ENCODE measurements at regions not wholly inside any gene's neighbourhood (a gene's known extent, or its start where the extent isn't known, plus 50 kb on each side); places are given as distances from the start of the nearest gene placed in this dataset.

GRCh38 chr6:121858986-121859385, 423.5 kb downstream of the GJA1 start:
- TF ChIP-seq CTCF (IDR thresholded peaks at IDR 0.05 in 4 of 5, conservative IDR thresholded peaks at IDR 0.05 in 1 of 5), result no peak
- no peak for TF ChIP-seq POLR2A (IDR thresholded peaks at IDR 0.05)
